H1 (cell line): ENCODE measurements at regions not wholly inside any gene's neighbourhood (a gene's known extent, or its start where the extent isn't known, plus 50 kb on each side); places are given as distances from the start of the nearest gene placed in this dataset.

ENCODE experiments used
- CTCF ChIA-PET: fragments of 300-600 bp; sonication (Branson Sonifier 250); formaldehyde crosslinking; loops from one replicate; lab custom pipeline; 2021; ENCODE audit not compliant: partially characterized antibody; lab: Charles Lee
- POLR2A ChIA-PET: fragments of 300-600 bp; sonication (Branson Sonifier 250); formaldehyde crosslinking; loops from one replicate; lab custom pipeline; 2021; ENCODE audit warnings: inconsistent platforms; ENCODE audit not compliant: partially characterized antibody; lab: Charles Lee
- DNase-seq, 2 experiments: peaks; one replicate each; pipeline versions ENCODE4 v3.0.0 to v3.0.0-alpha.2; 2010 to 2022; ENCODE audit warnings: low spot score in 2 of 2, low read depth in 1 of 2, mixed read lengths in 1 of 2
- FAIRE-seq: peaks from 2 replicates; lab custom pipeline; 2011; peaks lifted over from hg19 to GRCh38; lab: Jason Lieb, UNC
- H2AFZ ChIP-seq: 2 replicates; pipeline ENCODE4 v1.8.1; 2012; ENCODE audit warnings: low read length, inconsistent platforms
- H2AK5ac ChIP-seq: 2 replicates; pipeline ENCODE4 v1.6.1; 2013; ENCODE audit warnings: low read depth, low read length
- H2BK120ac ChIP-seq: replicated peaks from 2 replicates; pipeline ENCODE3; 2013; ENCODE audit warnings: low read depth, low read length, inconsistent platforms
- H2BK12ac ChIP-seq: 2 replicates; pipeline ENCODE4 v1.6.1; 2013; ENCODE audit warnings: low read depth, low read length
- H2BK15ac ChIP-seq: 2 replicates; pipeline ENCODE4 v1.6.1; 2013; ENCODE audit warnings: low read length
- H2BK20ac ChIP-seq: 2 replicates; pipeline ENCODE4 v1.6.1; 2013; ENCODE audit warnings: low read length
- H2BK5ac ChIP-seq: 2 replicates; pipeline ENCODE4 v1.6.1; 2013; ENCODE audit warnings: low read depth, low read length
- H3K14ac ChIP-seq: 2 replicates; pipeline ENCODE4 v1.6.1; 2013; ENCODE audit warnings: inconsistent platforms; ENCODE audit not compliant: insufficient read length
- H3K18ac ChIP-seq: 2 replicates; pipeline ENCODE4 v1.6.1; 2013; ENCODE audit warnings: low read length; ENCODE audit errors: extremely low read depth
- H3K23ac ChIP-seq: 2 replicates; pipeline ENCODE4 v1.6.1; 2013; ENCODE audit warnings: inconsistent platforms; ENCODE audit not compliant: insufficient read length
- H3K23me2 ChIP-seq: 2 replicates; pipeline ENCODE4 v1.6.1; 2013; ENCODE audit warnings: low read depth, low read length
- H3K27ac ChIP-seq: 2 replicates; pipeline ENCODE4 v1.6.1; 2011; ENCODE audit warnings: low read depth, low read length, inconsistent platforms
- H3K27me3 ChIP-seq, 4 experiments: replicated peaks in 1 of 4; 1 replicate in 1 of 4; 2 replicates in 3 of 4; pipeline versions ENCODE4 v1.6.1 to v1.8.1; 2011 to 2013; ENCODE audit warnings: low read length in 3 of 4, mild to moderate bottlenecking in 3 of 4, inconsistent platforms in 2 of 4, mixed read lengths in 2 of 4, moderate library complexity in 1 of 4; ENCODE audit not compliant: control insufficient read depth in 3 of 4, insufficient read depth in 3 of 4; ENCODE audit errors: extremely low read depth in 1 of 4
- H3K36me3 ChIP-seq, 4 experiments: 2 replicates each; pipeline versions ENCODE4 v1.6.1 to v1.8.1; 2011 to 2013; ENCODE audit warnings: mild to moderate bottlenecking in 4 of 4, low read length in 3 of 4, moderate library complexity in 2 of 4, control low read depth in 1 of 4, inconsistent platforms in 1 of 4; ENCODE audit not compliant: insufficient read depth in 4 of 4, control insufficient read depth in 2 of 4
- H3K4ac ChIP-seq: replicated peaks from 2 replicates; pipeline ENCODE3; 2013; ENCODE audit warnings: low read length, low read depth, mixed read lengths, inconsistent platforms; ENCODE audit not compliant: insufficient read length
- H3K4me1 ChIP-seq, 4 experiments: replicated peaks in 1 of 4; 1 replicate in 1 of 4; 2 replicates in 3 of 4; pipeline versions ENCODE4 v1.6.1 to v1.8.1; 2011 to 2013; ENCODE audit warnings: low read length in 3 of 4, inconsistent platforms in 2 of 4, mixed read lengths in 1 of 4; ENCODE audit not compliant: insufficient read depth in 4 of 4, control insufficient read depth in 3 of 4
- H3K4me2 ChIP-seq, 2 experiments: 2 replicates each; pipeline versions ENCODE4 v1.6.1 to v1.8.1; 2011 to 2013; ENCODE audit warnings: low read depth in 2 of 2, low read length in 2 of 2, control low read depth in 1 of 2, inconsistent platforms in 1 of 2, mild to moderate bottlenecking in 1 of 2; ENCODE audit not compliant: insufficient read depth in 1 of 2
- H3K4me3 ChIP-seq, 4 experiments: fragments of 200-600, 300-600 bp in 1 of 4; sonication (generic), shearing (Covaris generic), sonication (Bioruptor Twin) in 1 of 4; 2 replicates each; pipeline versions ENCODE4 v1.5.1 to v1.8.1; 2011 to 2016; ENCODE audit warnings: low read length in 4 of 4, low read depth in 3 of 4, control low read depth in 2 of 4, inconsistent platforms in 2 of 4, mild to moderate bottlenecking in 2 of 4, mixed read lengths in 1 of 4, moderate library complexity in 1 of 4; ENCODE audit not compliant: insufficient read depth in 2 of 4; ENCODE audit errors: extremely low read depth in 1 of 4
- H3K56ac ChIP-seq: replicated peaks from 2 replicates; pipeline ENCODE3; 2013; ENCODE audit warnings: low read depth, mild to moderate bottlenecking, mixed read lengths, low read length, inconsistent platforms; ENCODE audit not compliant: insufficient read length
- H3K79me1 ChIP-seq: 2 replicates; pipeline ENCODE4 v1.6.1; 2013; ENCODE audit warnings: low read depth, low read length, control low read depth
- H3K79me2 ChIP-seq, 2 experiments: 2 replicates each; pipeline versions ENCODE4 v1.6.1 to v1.8.1; 2012 to 2013; ENCODE audit warnings: low read length in 2 of 2, mild to moderate bottlenecking in 2 of 2, inconsistent platforms in 1 of 2; ENCODE audit not compliant: insufficient read depth in 2 of 2, control insufficient read depth in 1 of 2
- H3K9ac ChIP-seq, 4 experiments: replicated peaks in 1 of 4; 1 replicate in 1 of 4; 2 replicates in 3 of 4; pipeline versions ENCODE4 v1.6.1 to v1.8.1; 2011 to 2013; ENCODE audit warnings: low read depth in 3 of 4, low read length in 3 of 4, control low read depth in 2 of 4, mild to moderate bottlenecking in 2 of 4, moderate library complexity in 2 of 4, inconsistent platforms in 1 of 4; ENCODE audit errors: extremely low read depth in 1 of 4
- H3K9me3 ChIP-seq, 2 experiments: 2 replicates each; pipeline versions ENCODE4 v1.6.1 to v1.8.1; 2012 to 2013; ENCODE audit warnings: mild to moderate bottlenecking in 2 of 2, moderate library complexity in 2 of 2, control low read depth in 1 of 2, inconsistent platforms in 1 of 2, low read depth in 1 of 2, low read length in 1 of 2, mixed read lengths in 1 of 2; ENCODE audit not compliant: insufficient read depth in 2 of 2
- H4K20me1 ChIP-seq, 2 experiments: replicated peaks in 1 of 2; 2 replicates each; pipeline versions ENCODE3 to v1.8.1; 2011 to 2013; ENCODE audit warnings: inconsistent platforms in 2 of 2, low read length in 2 of 2, mild to moderate bottlenecking in 1 of 2; ENCODE audit not compliant: insufficient read depth in 2 of 2, control insufficient read depth in 1 of 2
- H4K5ac ChIP-seq: 2 replicates; pipeline ENCODE4 v1.6.1; 2013; ENCODE audit warnings: low read length, low read depth, mixed read lengths, inconsistent platforms; ENCODE audit not compliant: insufficient read length
- H4K8ac ChIP-seq: 2 replicates; pipeline ENCODE4 v1.8.0; 2013; ENCODE audit warnings: mild to moderate bottlenecking, moderate library complexity, low read length, inconsistent platforms; ENCODE audit not compliant: insufficient read depth; ENCODE audit errors: extremely low read depth
- H4K91ac ChIP-seq: replicated peaks from 2 replicates; pipeline ENCODE3; 2013; ENCODE audit warnings: low read length, mixed read lengths, inconsistent platforms; ENCODE audit not compliant: insufficient read length
- GABPA ChIP-seq: IDR thresholded peaks from 2 replicates; pipeline ENCODE4 v1.6.1; 2011; ENCODE audit warnings: mild to moderate bottlenecking, low read length, moderate library complexity, borderline replicate concordance; ENCODE audit not compliant: insufficient read depth
- PHF8 ChIP-seq: fragments of 200-600 bp; sonication (generic); conservative IDR thresholded peaks from 2 replicates; pipeline ENCODE4 v1.7.1; 2012; ENCODE audit warnings: low read depth, mild to moderate bottlenecking, inconsistent platforms, low read length, moderate library complexity
- WGBS, 2 experiments: shearing (Covaris generic) in 1 of 2; methylation state at CpG; one replicate each; pipeline versions ENCODE4 v1.1.6 to v1.1.7; 2013 to 2015; ENCODE audit warnings: low lambda C conversion rate in 2 of 2, mixed read lengths in 2 of 2, inconsistent platforms in 1 of 2, low coverage in 1 of 2, missing lambda C conversion rate in 1 of 2; ENCODE audit not compliant: insufficient replicate concordance in 2 of 2, insufficient coverage in 1 of 2, insufficient read length in 1 of 2; ENCODE audit errors: extremely low coverage in 1 of 2, missing lambda C conversion rate in 1 of 2; 5-methylcytosine and 5-hydroxymethylcytosine counted together

DNA sequence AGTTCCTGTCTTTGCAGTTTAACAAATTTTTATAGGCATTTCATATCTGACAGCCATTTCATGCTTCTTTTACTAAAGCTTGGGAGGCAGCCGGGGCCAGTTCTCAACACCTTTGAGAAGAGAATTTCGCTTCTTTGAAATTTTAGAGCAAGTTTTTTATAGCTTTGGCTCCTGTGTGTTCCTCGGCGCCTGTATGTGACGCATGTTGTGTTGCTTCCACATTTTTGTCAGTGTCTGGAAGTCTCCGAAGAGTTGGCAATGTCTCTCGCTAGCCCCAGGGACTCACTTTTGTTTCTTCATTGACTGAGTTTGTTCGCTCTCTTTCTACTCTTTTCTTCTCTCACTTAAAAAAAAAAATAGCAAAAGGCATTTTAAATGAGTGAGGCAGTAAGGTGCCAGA, 386.9 kb upstream of the PLXNA2 start:
- DNase-seq = no peak
- Histone ChIP-seq H3K18ac (no peak overlapping the region), H3K9me3 (no peaks in the 10 kb centered on the region), H3K23me2 (no peaks in the 10 kb centered on the region), H3K4me1 (no peaks in the 10 kb centered on the region), H3K36me3 (no peaks in the 10 kb centered on the region)
- no peak for TF ChIP-seq GABPA
- no peak for TF ChIP-seq PHF8
- TF ChIP-seq, all 59 proteins: peak for 0
- ChIA-PET POLR2A (interaction anchor here (0.6 kb wide), 1 partner anchor 363 kb away, joined by 3 read pairs; no protein-coding TSS in a partner anchor), CTCF (interaction anchor here (0.6 to 1.5 kb wide), 2 partner anchors 35 to 882 kb away, joined by 3 to 4 read pairs; no protein-coding TSS in a partner anchor)
- Histone ChIP-seq H3K23ac (no peak overlapping the region), H3K4me3 (no peak overlapping the region), H3K14ac (no peak overlapping the region), H3K27ac (no peak overlapping the region), H2AK5ac (no peak overlapping the region), H4K91ac (no peak overlapping the region), H3K9ac (no peak overlapping the region), H3K79me2 (no peaks in the 10 kb centered on the region), H3K4me2 (no peak overlapping the region), H3K27me3 (no peaks in the 10 kb centered on the region), H2BK5ac (no peak overlapping the region), H2AFZ (no peak overlapping the region), H2BK15ac (no peak overlapping the region), H2BK12ac (no peak overlapping the region), H4K8ac (no peak overlapping the region), H2BK20ac (no peak overlapping the region), H4K20me1 (no peaks in the 10 kb centered on the region), H3K56ac (no peak overlapping the region), H2BK120ac (no peak overlapping the region), H4K5ac (no peak overlapping the region), H3K79me1 (no peaks in the 10 kb centered on the region), H3K4ac (no peak overlapping the region)
- no peak for FAIRE-seq
- WGBS, 2 experiments = 94% methylated on average over 8 of the region's 8 CpGs; no CpG with 5 or more reads in 1 of the 2 experiments
